Small intestine (tissue), 7 donors: ENCODE measurements at regions not wholly inside any gene's neighbourhood (a gene's known extent, or its start where the extent isn't known, plus 50 kb on each side); places are given as distances from the start of the nearest gene placed in this dataset.

ENCODE experiments used
- DNase-seq, 2 donors: peaks; one replicate each; pipeline versions ENCODE4 v3.0.0 to v3.0.0-alpha.2; 2013
- FAIRE-seq: peaks from 2 replicates; lab custom pipeline; 2012; peaks lifted over from hg19 to GRCh38; lab: Jason Lieb, UNC
- H3K27ac ChIP-seq, 3 donors: one replicate each; pipeline ENCODE4 v1.5.1; 2013; ENCODE audit warnings: low read length in 2 of 3, mild to moderate bottlenecking in 2 of 3, control low read depth in 1 of 3, inconsistent platforms in 1 of 3, low read depth in 1 of 3, moderate library complexity in 1 of 3
- H3K27me3 ChIP-seq, 3 donors: one replicate each; pipeline ENCODE4 v1.6.1; 2013; ENCODE audit warnings: low read length in 3 of 3, inconsistent platforms in 1 of 3; ENCODE audit not compliant: control insufficient read depth in 3 of 3, insufficient read depth in 3 of 3
- H3K36me3 ChIP-seq, 3 donors: one replicate each; pipeline ENCODE4 v1.6.1; 2013; ENCODE audit warnings: low read length in 3 of 3, inconsistent platforms in 1 of 3, low read depth in 1 of 3, mild to moderate bottlenecking in 1 of 3, moderate library complexity in 1 of 3; ENCODE audit not compliant: control insufficient read depth in 3 of 3, insufficient read depth in 2 of 3
- H3K4me1 ChIP-seq, 3 donors: one replicate each; pipeline ENCODE4 v1.6.1; 2013; ENCODE audit warnings: low read length in 2 of 3, inconsistent platforms in 1 of 3, low read depth in 1 of 3, mild to moderate bottlenecking in 1 of 3, moderate library complexity in 1 of 3; ENCODE audit not compliant: control insufficient read depth in 3 of 3, insufficient read depth in 2 of 3
- H3K4me3 ChIP-seq, 3 donors: one replicate each; pipeline ENCODE4 v1.5.1; 2013; ENCODE audit warnings: low read length in 3 of 3, control low read depth in 1 of 3, inconsistent platforms in 1 of 3, low read depth in 1 of 3, mild to moderate bottlenecking in 1 of 3, moderate library complexity in 1 of 3
- H3K9me3 ChIP-seq, 2 donors: one replicate each; pipeline ENCODE4 v1.6.1; 2013; ENCODE audit warnings: low read depth in 1 of 2, low read length in 1 of 2; ENCODE audit not compliant: control insufficient read depth in 2 of 2, insufficient read depth in 1 of 2
- WGBS, 3 donors: extraction: QIAGEN DNeasy Blood & Tissue Kit; methylation state at CpG; one replicate each; pipeline ENCODE4 v1.1.7; 2013; 5-methylcytosine and 5-hydroxymethylcytosine counted together
- donor health status: healthy with polysubstance abuse.
- donor health status: control.
- donor health status: control.
- donor health status: Bipolar disorder and iron deficiency.
- donor health status: healthy.

DNA sequence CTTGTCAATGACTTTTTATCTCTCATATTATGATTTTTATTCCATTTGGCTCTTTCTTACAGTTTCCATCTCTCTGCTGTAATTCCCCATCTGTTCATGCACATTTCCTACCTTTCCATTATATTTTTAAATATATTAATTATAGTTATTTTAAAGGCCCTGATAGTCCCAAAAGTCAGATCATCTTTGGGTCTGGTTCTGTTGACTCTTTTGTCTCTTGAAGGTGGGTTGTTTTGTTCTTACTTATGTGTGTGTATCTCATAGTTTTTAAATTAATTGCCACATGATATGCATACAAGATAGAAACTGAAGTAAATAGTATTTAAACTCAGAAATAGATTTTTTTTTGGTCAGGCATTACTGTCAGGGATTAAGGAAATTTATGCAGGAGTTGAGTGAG is 178.0 kb upstream of the AJAP1 start:
- no peak for FAIRE-seq
- Histone ChIP-seq H3K9me3 (peaks cover 0 to 12% of the 10 kb centered on the region in 2 donors), H3K27ac (no peak overlapping the region), H3K27me3 (no peaks in the 10 kb centered on the region), H3K4me1 (no peaks in the 10 kb centered on the region), H3K4me3 (no peak overlapping the region), H3K36me3 (no peaks in the 10 kb centered on the region)
- no peak for DNase-seq

DNA sequence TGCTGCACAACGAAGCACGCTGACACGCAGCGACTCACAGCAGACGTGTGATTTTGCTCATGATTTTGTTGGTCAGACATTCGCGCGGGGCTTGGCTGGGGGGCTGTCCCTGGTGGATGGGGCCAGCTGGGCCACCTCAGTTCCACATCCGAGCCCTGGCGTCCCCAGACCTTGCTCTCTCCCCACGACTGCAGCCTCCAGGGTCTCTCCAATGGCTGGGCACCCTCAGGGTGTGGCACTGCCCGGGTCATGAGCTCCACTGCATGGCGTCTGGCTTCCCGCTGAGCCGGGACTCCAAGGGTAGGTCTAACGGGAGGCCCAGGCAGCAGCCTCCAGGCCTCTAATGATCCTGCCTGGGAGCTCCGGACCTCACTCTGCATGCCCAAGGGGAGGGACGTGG is 173.0 kb upstream of the AJAP1 start:
- FAIRE-seq = no peak

DNA sequence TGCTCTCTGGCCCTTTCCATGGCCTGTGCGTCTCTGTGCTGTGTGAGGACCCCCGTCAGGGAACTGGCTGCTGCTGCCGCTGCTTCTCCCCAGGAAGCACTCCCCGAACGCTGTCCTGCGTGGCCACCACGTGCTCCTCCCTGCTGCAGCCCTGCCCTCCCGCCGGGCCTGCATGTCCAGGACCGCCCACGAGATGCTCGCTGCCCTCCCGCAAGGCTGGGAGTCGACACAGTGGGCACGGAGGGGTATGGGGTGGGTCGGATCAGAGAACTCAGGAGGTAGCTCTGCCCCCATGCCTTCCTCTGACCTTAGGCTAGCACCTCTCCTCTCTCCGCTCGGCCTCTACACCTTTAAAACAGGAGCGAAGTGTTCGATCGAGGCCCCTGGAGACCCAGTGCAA is 171.9 kb upstream of the AJAP1 start:
- WGBS, 3 donors = 80 to 89% (median 84%) methylated on average over 21 of the region's 21 CpGs
- Histone ChIP-seq H3K36me3 (no peaks in the 10 kb centered on the region), H3K27ac (no peak overlapping the region), H3K4me1 (no peaks in the 10 kb centered on the region), H3K27me3 (no peaks in the 10 kb centered on the region), H3K4me3 (no peak overlapping the region), H3K9me3 (no peaks in the 10 kb centered on the region)
- no peak for DNase-seq
- no peak for FAIRE-seq

More for the DNA sequence above, 173.0 kb upstream of the AJAP1 start:
- WGBS, 3 donors = 82 to 86% (median 82%) methylated on average over 18 of the region's 18 CpGs
- Histone ChIP-seq H3K4me3 (no peak overlapping the region), H3K9me3 (peaks cover 0 to 6% of the 10 kb centered on the region in 2 donors), H3K27me3 (no peaks in the 10 kb centered on the region), H3K27ac (no peak overlapping the region), H3K36me3 (no peaks in the 10 kb centered on the region), H3K4me1 (no peaks in the 10 kb centered on the region)
- DNase-seq = no peak

DNA sequence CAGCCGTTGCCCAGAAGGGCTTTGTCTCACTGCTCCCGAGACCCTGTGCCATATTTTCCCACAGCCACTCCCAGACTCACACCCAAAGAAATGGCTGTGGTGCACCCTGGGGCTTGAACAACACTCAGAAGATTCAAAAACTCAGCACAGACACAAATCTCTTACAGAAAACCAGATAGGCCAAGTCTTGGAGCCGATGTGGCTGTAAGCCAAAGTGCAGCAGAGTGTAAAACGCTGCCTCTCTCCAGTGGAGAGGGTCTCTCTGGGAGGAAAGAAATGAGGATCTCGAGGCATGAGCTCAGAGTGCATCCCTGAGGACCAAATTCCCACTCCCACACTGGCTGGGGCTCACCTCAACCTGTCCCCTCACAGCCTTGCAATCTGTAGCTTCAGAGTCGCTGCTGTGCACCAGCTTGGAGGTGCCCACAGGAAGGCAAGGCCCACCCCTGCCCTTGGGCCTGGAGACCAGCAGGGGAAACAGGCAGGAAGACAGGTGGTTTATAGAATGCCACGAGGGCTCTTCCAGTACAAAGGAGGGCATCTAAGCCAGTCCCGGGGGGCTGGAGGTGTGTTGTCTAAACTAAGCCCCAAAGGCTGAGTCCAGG is 171.3 kb upstream of the AJAP1 start:
- no peaks in the 10 kb centered on the region for H3K27me3 ChIP-seq
- H3K4me1 ChIP-seq = no peaks in the 10 kb centered on the region
- 60 to 73% (median 62%) methylated on average over 8 of the region's 8 CpGs for WGBS, 3 donors
- H3K36me3 ChIP-seq = no peaks in the 10 kb centered on the region
- H3K9me3 ChIP-seq = no peaks in the 10 kb centered on the region
- DNase-seq (no peak), FAIRE-seq (no peak)
- H3K27ac ChIP-seq = no peak overlapping the region
- H3K4me3 ChIP-seq = no peak overlapping the region

DNA sequence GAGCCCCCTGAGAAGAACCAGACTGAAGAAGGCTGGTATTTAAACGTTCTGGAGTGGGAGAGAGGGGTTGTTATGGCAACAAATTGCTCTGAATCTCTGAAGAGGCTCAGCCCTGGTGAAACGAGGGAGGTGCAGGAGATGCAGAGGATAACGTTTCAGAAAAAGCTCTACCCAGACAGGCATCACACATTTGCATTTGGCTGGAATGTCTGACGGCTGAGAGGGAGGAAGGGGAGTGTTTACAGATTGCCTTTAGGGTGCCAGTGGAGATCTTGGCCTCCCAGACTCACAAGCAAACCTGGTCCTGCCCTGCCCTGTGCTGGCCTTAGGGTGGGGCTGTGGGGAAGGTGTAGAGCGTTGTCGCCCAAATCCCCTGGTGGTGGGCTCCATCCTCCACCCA is 169.0 kb upstream of the AJAP1 start:
- H3K9me3 ChIP-seq = no peaks in the 10 kb centered on the region
- no peaks in the 10 kb centered on the region for H3K27me3 ChIP-seq
- FAIRE-seq (no peak), DNase-seq (no peak)
- no peaks in the 10 kb centered on the region for H3K4me1 ChIP-seq
- H3K36me3 ChIP-seq = no peaks in the 10 kb centered on the region
- 23 to 28% (median 27%) methylated on average over 6 of the region's 6 CpGs for WGBS, 3 donors
- no peak overlapping the region for H3K4me3 ChIP-seq
- no peak overlapping the region for H3K27ac ChIP-seq

DNA sequence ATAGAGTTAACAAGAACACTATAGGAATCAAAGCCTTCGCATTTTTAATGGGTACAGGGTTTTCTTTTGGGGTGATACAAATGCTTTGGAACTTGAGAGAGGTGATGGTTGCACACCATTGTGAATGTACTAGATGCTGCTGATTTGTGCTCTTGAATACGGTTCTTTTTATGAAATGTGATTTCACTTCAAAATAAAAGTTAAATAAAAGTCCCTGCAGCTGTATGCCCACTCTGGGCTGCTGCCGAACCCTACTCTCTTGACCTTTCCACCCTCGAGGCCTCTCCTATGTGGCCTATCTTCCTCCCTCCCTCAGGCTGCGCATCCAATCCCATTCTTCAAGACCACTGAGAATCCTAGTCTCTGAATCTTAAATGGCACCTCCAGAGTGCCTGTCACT is 168.5 kb upstream of the AJAP1 start:
- Histone ChIP-seq H3K36me3 (no peaks in the 10 kb centered on the region), H3K27ac (no peak overlapping the region), H3K9me3 (no peaks in the 10 kb centered on the region), H3K4me3 (no peak overlapping the region), H3K4me1 (no peaks in the 10 kb centered on the region), H3K27me3 (no peaks in the 10 kb centered on the region)
- 52 to 74% (median 60%) methylated on average over 5 of the region's 5 CpGs for WGBS, 3 donors
- DNase-seq (no peak), FAIRE-seq (no peak)

DNA sequence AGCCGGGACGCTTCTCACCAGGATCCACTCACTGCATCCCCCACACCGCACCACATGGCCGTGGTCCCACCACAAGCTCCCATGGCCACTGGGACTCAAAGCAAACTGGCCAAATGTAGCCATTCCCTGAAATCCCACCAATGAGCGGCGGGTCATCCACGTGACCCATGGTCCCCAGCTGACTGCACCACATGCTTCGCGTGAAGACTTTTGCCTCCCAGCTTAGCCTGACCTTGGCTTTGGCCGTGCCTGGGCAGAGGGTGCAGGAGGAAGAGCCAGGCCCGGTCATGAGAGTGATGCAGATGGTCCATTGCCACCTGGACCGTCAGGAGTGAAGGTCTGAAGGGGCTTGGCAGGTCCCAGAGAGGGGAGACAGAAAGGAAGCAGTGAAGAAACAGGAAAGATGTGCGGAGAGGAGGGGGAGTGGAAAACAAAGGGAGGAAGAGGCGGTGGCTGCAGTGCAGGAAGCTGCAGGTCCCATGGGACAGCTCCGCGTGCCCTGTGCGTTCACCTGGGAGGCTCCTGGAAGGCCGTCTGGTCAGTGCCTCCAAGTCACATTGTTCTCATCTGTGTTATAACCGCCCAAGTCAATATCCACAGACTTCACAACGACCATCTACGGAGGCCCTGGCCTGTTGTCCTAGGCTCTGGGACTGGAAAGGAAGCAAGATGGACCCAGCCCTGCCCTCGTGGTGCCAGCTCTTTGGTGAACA is 167.8 kb upstream of the AJAP1 start:
- FAIRE-seq = no peak
- Histone ChIP-seq H3K4me1 (no peaks in the 10 kb centered on the region), H3K27ac (no peak overlapping the region), H3K27me3 (no peaks in the 10 kb centered on the region), H3K4me3 (no peak overlapping the region), H3K9me3 (no peaks in the 10 kb centered on the region), H3K36me3 (no peaks in the 10 kb centered on the region)
- DNase-seq = no peak
- 84 to 86% (median 85%) methylated on average over 22 of the region's 22 CpGs for WGBS, 3 donors

DNA sequence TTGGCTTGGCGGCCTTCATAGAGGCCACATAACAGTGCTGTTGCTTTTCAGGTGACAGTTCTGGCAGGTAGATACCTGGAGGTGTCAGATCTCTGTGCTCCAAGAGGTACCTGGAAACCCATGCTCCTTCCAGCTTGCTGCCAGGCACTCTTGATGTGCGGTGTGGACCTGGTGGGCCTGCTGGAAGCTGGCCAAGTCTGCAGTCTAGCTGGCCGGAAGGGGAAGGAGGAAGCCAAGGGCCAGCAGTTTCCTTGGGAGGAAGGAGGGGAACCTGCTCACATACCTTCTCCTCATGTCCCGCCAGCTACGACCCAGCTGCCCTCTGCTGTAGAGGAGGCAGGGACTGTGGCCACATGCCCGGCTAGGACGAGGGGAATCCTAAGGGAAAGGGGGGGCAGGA is 166.4 kb upstream of the AJAP1 start:
- no peak for DNase-seq
- 61 to 69% (median 67%) methylated on average over 7 of the region's 7 CpGs for WGBS, 3 donors
- H3K27me3 ChIP-seq = no peaks in the 10 kb centered on the region
- H3K4me1 ChIP-seq = no peaks in the 10 kb centered on the region
- no peak overlapping the region for H3K4me3 ChIP-seq
- no peaks in the 10 kb centered on the region for H3K9me3 ChIP-seq
- H3K36me3 ChIP-seq = no peaks in the 10 kb centered on the region
- no peak overlapping the region for H3K27ac ChIP-seq
- no peak for FAIRE-seq

DNA sequence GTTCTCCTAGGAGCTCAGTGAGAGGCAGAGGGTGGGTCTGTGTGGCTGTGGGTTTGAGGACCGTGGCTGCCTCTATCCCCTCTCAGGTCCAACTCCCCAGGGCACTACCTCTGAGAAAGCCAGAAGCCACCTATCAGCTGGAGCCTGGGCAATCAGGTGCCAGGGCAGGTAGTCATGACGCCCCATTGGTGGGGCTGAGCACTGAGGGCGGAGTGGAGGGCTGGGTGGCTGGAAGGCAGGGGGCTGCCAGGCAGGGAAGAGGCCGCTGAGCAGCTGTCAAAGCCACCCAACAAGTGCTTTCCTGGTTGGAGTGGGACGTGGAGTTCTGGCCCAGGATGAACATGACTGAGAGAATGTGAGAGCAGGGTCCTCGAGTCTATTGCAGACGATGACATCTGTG is 164.9 kb upstream of the AJAP1 start:
- FAIRE-seq = no peak
- 51 to 66% (median 58%) methylated on average over 7 of the region's 7 CpGs for WGBS, 3 donors
- DNase-seq = no peak
- Histone ChIP-seq H3K9me3 (no peaks in the 10 kb centered on the region), H3K27ac (no peak overlapping the region), H3K27me3 (no peaks in the 10 kb centered on the region), H3K4me3 (no peak overlapping the region), H3K36me3 (no peaks in the 10 kb centered on the region), H3K4me1 (no peaks in the 10 kb centered on the region)
